IMR-90 (cell line): ENCODE measurements at regions not wholly inside any gene's neighbourhood (a gene's known extent, or its start where the extent isn't known, plus 50 kb on each side); places are given as distances from the start of the nearest gene placed in this dataset.

Experiments used
- ATAC-seq: fragments of 200-7000 bp; cut with Tn5 transposase; 2 replicates; pipeline ENCODE4 v1.9.1; 2020; ENCODE audit warnings: low read depth, mild to moderate bottlenecking, moderate library complexity
- BruUV-seq: library from RNA; stranded (reverse); fragments of 400-500 nt; replicated peaks from 2 replicates; lab custom pipeline; 2021; lab: Mats Ljungman, UMichigan
- CTCF ChIA-PET: fragments of 300-600 bp; formaldehyde crosslinking; extraction: SDS; loops from one replicate; lab custom pipeline; 2021; ENCODE audit warnings: antibody characterized with exemption; lab: Yijun Ruan, JAX
- POLR2A ChIA-PET: fragments of 300-600 bp; sonication (Branson Sonifier 250); formaldehyde crosslinking; loops from one replicate; lab custom pipeline; 2022; ENCODE audit warnings: antibody characterized with exemption; ENCODE audit not compliant: unreplicated experiment; lab: Charles Lee
- DNase-seq: peaks from one replicate; pipeline ENCODE4 v3.0.0; 2013
- H2AFZ ChIP-seq: replicated peaks from 2 replicates; pipeline ENCODE3; 2013; ENCODE audit warnings: low read length, mild to moderate bottlenecking; ENCODE audit not compliant: poor library complexity
- H2AK5ac ChIP-seq: 2 replicates; pipeline ENCODE4 v1.6.1; 2013; ENCODE audit warnings: low read depth, low read length, inconsistent platforms
- H2AK9ac ChIP-seq: replicated peaks from 2 replicates; pipeline ENCODE3; 2013; ENCODE audit warnings: mild to moderate bottlenecking, low read depth, low read length, moderate library complexity; ENCODE audit not compliant: poor library complexity
- H2BK120ac ChIP-seq: 2 replicates; pipeline ENCODE4 v1.6.1; 2013; ENCODE audit warnings: low read depth, low read length, inconsistent platforms
- H2BK15ac ChIP-seq: 3 replicates; pipeline ENCODE4 v1.6.1; 2013; ENCODE audit warnings: low read depth, low read length, inconsistent platforms
- H2BK20ac ChIP-seq: 2 replicates; pipeline ENCODE4 v1.6.1; 2013; ENCODE audit warnings: low read depth, mild to moderate bottlenecking, inconsistent platforms, low read length, moderate library complexity
- H2BK5ac ChIP-seq: 2 replicates; pipeline ENCODE4 v1.6.1; 2013; ENCODE audit warnings: mild to moderate bottlenecking, low read depth, low read length, inconsistent platforms; ENCODE audit not compliant: poor library complexity, severe bottlenecking
- H3K14ac ChIP-seq: replicated peaks from 2 replicates; pipeline ENCODE4 v1.6.1; 2013; ENCODE audit warnings: low read depth, low read length, inconsistent platforms
- H3K18ac ChIP-seq: 2 replicates; pipeline ENCODE4 v1.6.1; 2013; ENCODE audit warnings: low read depth, low read length, control low read depth
- H3K23ac ChIP-seq: 2 replicates; pipeline ENCODE4 v1.6.1; 2013; ENCODE audit warnings: low read depth, low read length, inconsistent platforms
- H3K27ac ChIP-seq: 2 replicates; pipeline ENCODE4 v1.5.1; 2013; ENCODE audit warnings: mild to moderate bottlenecking, control low read depth, low read length; ENCODE audit not compliant: insufficient read depth
- H3K27me3 ChIP-seq: 2 replicates; pipeline ENCODE4 v1.6.1; 2013; ENCODE audit warnings: low read length; ENCODE audit not compliant: control insufficient read depth, insufficient read depth
- H3K36me3 ChIP-seq: 2 replicates; pipeline ENCODE4 v1.6.1; 2013; ENCODE audit warnings: low read length, mixed read lengths; ENCODE audit not compliant: control insufficient read depth, insufficient read depth
- H3K4ac ChIP-seq: 2 replicates; pipeline ENCODE4 v1.6.1; 2013; ENCODE audit warnings: low read depth, low read length, inconsistent platforms
- H3K4me1 ChIP-seq: 2 replicates; pipeline ENCODE4 v1.6.1; 2013; ENCODE audit warnings: low read length, mixed read lengths; ENCODE audit not compliant: control insufficient read depth, insufficient read depth
- H3K4me2 ChIP-seq: 2 replicates; pipeline ENCODE4 v1.6.1; 2013; ENCODE audit warnings: low read depth, mild to moderate bottlenecking, control low read depth, low read length, moderate library complexity
- H3K4me3 ChIP-seq: 2 replicates; pipeline ENCODE4 v1.5.1; 2013; ENCODE audit warnings: low read depth, mild to moderate bottlenecking, control low read depth, low read length, moderate library complexity; ENCODE audit not compliant: insufficient read depth
- H3K56ac ChIP-seq: 2 replicates; pipeline ENCODE4 v1.6.1; 2013; ENCODE audit warnings: low read length, inconsistent platforms; ENCODE audit not compliant: insufficient read depth; ENCODE audit errors: extremely low read depth
- H3K79me1 ChIP-seq, 2 experiments: 2 replicates each; pipeline ENCODE4 v1.6.1; 2013; ENCODE audit warnings: low read length in 2 of 2, inconsistent platforms in 1 of 2, low read depth in 1 of 2
- H3K9ac ChIP-seq: 2 replicates; pipeline ENCODE4 v1.6.1; 2013; ENCODE audit warnings: low read depth, low read length, control low read depth
- H3K9me1 ChIP-seq: 2 replicates; pipeline ENCODE4 v1.6.1; 2013; ENCODE audit warnings: low read length, inconsistent platforms; ENCODE audit not compliant: insufficient read depth
- H3K9me3 ChIP-seq: 2 replicates; pipeline ENCODE4 v1.6.1; 2013; ENCODE audit warnings: low read length; ENCODE audit not compliant: control insufficient read depth, insufficient read depth
- H4K20me1 ChIP-seq: 2 replicates; pipeline ENCODE4 v1.6.1; 2013; ENCODE audit warnings: low read length, inconsistent platforms; ENCODE audit not compliant: insufficient read depth
- H4K5ac ChIP-seq: 2 replicates; pipeline ENCODE4 v1.6.1; 2013; ENCODE audit warnings: mild to moderate bottlenecking, low read depth, low read length, control low read depth
- H4K8ac ChIP-seq, 2 experiments: 2 replicates each; pipeline ENCODE4 v1.6.1; 2013; ENCODE audit warnings: low read depth in 2 of 2, low read length in 2 of 2, control low read depth in 1 of 2, inconsistent platforms in 1 of 2
- H4K91ac ChIP-seq: 2 replicates; pipeline ENCODE4 v1.6.1; 2013; ENCODE audit warnings: low read depth, low read length, inconsistent platforms; ENCODE audit not compliant: insufficient read depth
- CHD1 ChIP-seq: IDR thresholded peaks from 2 replicates; pipeline ENCODE4 v1.6.1; 2012; ENCODE audit warnings: low read depth, low read length, improper control_type of control experiment
- MAFK ChIP-seq: IDR thresholded peaks from 2 replicates; pipeline ENCODE4 v1.6.1; 2012; ENCODE audit warnings: low read depth, low read length, improper control_type of control experiment
- MXI1 ChIP-seq: IDR thresholded peaks from 2 replicates; pipeline ENCODE4 v1.6.1; 2012; ENCODE audit warnings: low read depth, mild to moderate bottlenecking, low read length, moderate library complexity, borderline replicate concordance
- NFE2L2 ChIP-seq: fragments of 150-350 bp; IDR thresholded peaks from 2 replicates; pipeline ENCODE4 v1.6.1; 2016; ENCODE audit warnings: low read depth, mild to moderate bottlenecking, low read length
- RAD21 ChIP-seq: IDR thresholded peaks from 2 replicates; pipeline ENCODE4 v1.6.1; 2012; ENCODE audit warnings: low read length, improper control_type of control experiment
- SMC3 ChIP-seq: fragments of 150-350 bp; IDR thresholded peaks from 2 replicates; pipeline ENCODE4 v1.6.1; 2016; ENCODE audit warnings: low read depth, mild to moderate bottlenecking, antibody characterized with exemption, low read length, moderate library complexity
- WGBS, 2 experiments: methylation state at CpG; one replicate each; pipeline versions ENCODE4 v1.1.5 to v1.1.7; 2013; ENCODE audit warnings: missing lambda C conversion rate in 2 of 2; ENCODE audit not compliant: insufficient read length in 1 of 2; ENCODE audit errors: extremely low coverage in 2 of 2; 5-methylcytosine and 5-hydroxymethylcytosine counted together
- dilution Hi-C: fragments of 300-500 bp; cut with HindIII; formaldehyde crosslinking; loops from one replicate; pipeline ENCODE4 v1.14.3; 2018; ENCODE audit warnings: low sequenced_read_pairs; ENCODE audit not compliant: unreplicated experiment
- in situ Hi-C: fragments of 300-500 bp; cut with MboI; formaldehyde crosslinking; loops from 3 replicates; pipeline ENCODE4 v1.14.3; 2019; ENCODE audit warnings: low sequenced_read_pairs, inconsistent platforms, mixed read lengths
- intact Hi-C: fragments of 100-400 bp; cut with micrococcal nuclease; formaldehyde crosslinking; loops from 2 replicates; pipeline ENCODE4 v1.10.0; 2022

- BruUV-seq = no TSS peak
- H3K36me3 ChIP-seq = no peaks in the 10 kb centered on the region
- no peaks in the 10 kb centered on the region for H3K9me1 ChIP-seq
- 0 out of 2 replicates have a peak overlapping the region, but pooled peaks have one; percentile 12 for H3K23ac ChIP-seq
- no peak overlapping the region for H3K27ac ChIP-seq
- CTCF ChIA-PET = no interaction called here
- no peak overlapping the region for H2AK5ac ChIP-seq
- H2BK5ac ChIP-seq = no peak overlapping the region
- no peak overlapping the region for H3K14ac ChIP-seq
- H2BK120ac ChIP-seq = no peak overlapping the region
- ATAC-seq (0 out of 2 replicates have a peak, but pooled peaks have one; percentile 36), DNase-seq (no peak)
- no peak overlapping the region; the same call in 1 of the 2 replicates for H4K91ac ChIP-seq
- H4K20me1 ChIP-seq = no peaks in the 10 kb centered on the region
- in situ Hi-C loops = no loop called here
- peak overlapping the region; percentile 16 for H2AFZ ChIP-seq
- no peak overlapping the region for H3K56ac ChIP-seq
- H3K9ac ChIP-seq = no peak overlapping the region
- no peaks in the 10 kb centered on the region for H3K79me1 ChIP-seq
- H3K18ac ChIP-seq = no peak overlapping the region
- H2AK9ac ChIP-seq = no peak overlapping the region
- no peak overlapping the region for H2BK20ac ChIP-seq
- dilution Hi-C loops = no loop called here
- H3K4ac ChIP-seq = 0 out of 2 replicates have a peak overlapping the region, but pooled peaks have one; percentile 2
- no peak overlapping the region; a peak in 1 of 4 replicates for H4K8ac ChIP-seq
- no peak overlapping the region for H3K4me3 ChIP-seq
- POLR2A ChIA-PET = no interaction called here
- no peaks in the 10 kb centered on the region for H3K27me3 ChIP-seq
- WGBS, 2 experiments = no CpG with 5 or more reads among the region's 4 CpGs
- TF ChIP-seq SMC3 (no peak), RAD21 (no peak), NFE2L2 (no peak), MXI1 (no peak), CHD1 (no peak), MAFK (no peak)
- no peaks in the 10 kb centered on the region for H3K9me3 ChIP-seq
- intact Hi-C loops = no loop called here
- peaks cover 10% of the 10 kb centered on the region for H3K4me1 ChIP-seq
- no peak overlapping the region for H3K4me2 ChIP-seq
- H2BK15ac ChIP-seq = no peak overlapping the region; the same call in 2 of the 3 replicates
- H4K5ac ChIP-seq = no peak overlapping the region
Measured at GRCh38 chr20:4445784-4446183, 196.7 kb upstream of the ADRA1D start.
